ENCODE measurements at regions not wholly inside any gene's neighbourhood (a gene's known extent, or its start where the extent isn't known, plus 50 kb on each side); places are given as distances from the start of the nearest gene placed in this dataset.
"Not testable (repeated sequence)": the region's sequence is repeated elsewhere in the genome, so short reads cannot be mapped to it uniquely, and the experiment has no call there.

GRCh38 chr11:134987223-134987768, 575.3 kb upstream of the B3GAT1 start:
- no peak for ATAC-seq
- no peak for TF ChIP-seq ZC3H10 (CRISPR knock-in tag; IDR thresholded peaks at IDR 0.05)
- TF ChIP-seq ESRRG (CRISPR knock-in tag; IDR thresholded peaks at IDR 0.05): no peak
- TF ChIP-seq SNAI2 (CRISPR knock-in tag; IDR thresholded peaks at IDR 0.05): no peak
- TF ChIP-seq ZNF70 (CRISPR knock-in tag; IDR thresholded peaks at IDR 0.05): no peak
- no peak for TF ChIP-seq TSHZ2 (CRISPR knock-in tag; IDR thresholded peaks at IDR 0.05)
- TF ChIP-seq TCF4 (CRISPR knock-in tag; IDR thresholded peaks at IDR 0.05; ENCODE audit: borderline replicate concordance): no peak
- no peak for TF ChIP-seq PATZ1 (CRISPR knock-in tag; IDR thresholded peaks at IDR 0.05; ENCODE audit: borderline replicate concordance)
- no peak for TF ChIP-seq PPARA (CRISPR knock-in tag; IDR thresholded peaks at IDR 0.05; ENCODE audit: borderline replicate concordance)
- no peak for TF ChIP-seq CSRNP3 (CRISPR knock-in tag; IDR thresholded peaks at IDR 0.05)
- TF ChIP-seq ISL1 (CRISPR knock-in tag; IDR thresholded peaks at IDR 0.05): no peak
- no peak for TF ChIP-seq RARB (CRISPR knock-in tag; IDR thresholded peaks at IDR 0.05)
- no peak for TF ChIP-seq ZNF565 (CRISPR knock-in tag; conservative IDR thresholded peaks at IDR 0.05; ENCODE audit: low read depth)
- TF ChIP-seq BACH2 (CRISPR knock-in tag; IDR thresholded peaks at IDR 0.05; ENCODE audit: borderline replicate concordance): no peak
- no peak for TF ChIP-seq OSR1 (CRISPR knock-in tag; IDR thresholded peaks at IDR 0.05)
- no peak for TF ChIP-seq CSDC2 (CRISPR knock-in tag; IDR thresholded peaks at IDR 0.05)
- TF ChIP-seq ZFP3 (CRISPR knock-in tag; IDR thresholded peaks at IDR 0.05): no peak
- no peak for TF ChIP-seq ZNF8 (CRISPR knock-in tag; IDR thresholded peaks at IDR 0.05)

- TF ChIP-seq ZC3H10 (CRISPR knock-in tag; IDR thresholded peaks at IDR 0.05) (no peak), BACH2 (CRISPR knock-in tag; IDR thresholded peaks at IDR 0.05; ENCODE audit: borderline replicate concordance) (no peak), CSRNP3 (CRISPR knock-in tag; IDR thresholded peaks at IDR 0.05) (no peak), ZFP30 (CRISPR knock-in tag; IDR thresholded peaks at IDR 0.05) (no peak), POU6F1 (CRISPR knock-in tag; IDR thresholded peaks at IDR 0.05; ENCODE audit: borderline replicate concordance, low read depth) (no peak), ZNF8 (CRISPR knock-in tag; IDR thresholded peaks at IDR 0.05) (no peak)
- ATAC-seq: no peak
These were observed 572.4 kb upstream of the B3GAT1 start for GRCh38 chr11:134984421-134984820.

GRCh38 chr11:134982432-134982831, 570.4 kb upstream of the B3GAT1 start:
- not testable (repeated sequence) for ATAC-seq

- TF ChIP-seq ZFP3 (CRISPR knock-in tag; IDR thresholded peaks at IDR 0.05): no peak
- no peak for TF ChIP-seq CSDC2 (CRISPR knock-in tag; IDR thresholded peaks at IDR 0.05)
- no peak for TF ChIP-seq CREB5 (CRISPR knock-in tag; IDR thresholded peaks at IDR 0.05; ENCODE audit: low read depth)
- no peak for ATAC-seq
These were observed 569.8 kb upstream of the B3GAT1 start for GRCh38 chr11:134981835-134982234.
